Activated T-helper 1 cell treated with anti-CD3 and anti-CD28 coated beads, Interleukin-12 subunit alpha, Interleukin-12 subunit beta, Interleukin-2, Interleukin-4 antibody, amounts not matched to agents 30 ng/mL and 10 ng/mL and 1 ng/mL, durations not matched to agents 14 hours and 24 hours and 36 hours (primary cell): ENCODE measurements at regions not wholly inside any gene's neighbourhood (a gene's known extent, or its start where the extent isn't known, plus 50 kb on each side); places are given as distances from the start of the nearest gene placed in this dataset.

ENCODE experiments used
- DNase-seq: peaks from one replicate; pipeline ENCODE4 v3.0.0; 2021; ENCODE audit warnings: low spot score
- H3K27ac Mint-ChIP-seq: one replicate; pipeline ENCODE4 v1.8.0; 2021; ENCODE audit warnings: mild to moderate bottlenecking, mixed read lengths
- H3K27me3 Mint-ChIP-seq: one replicate; pipeline ENCODE4 v1.8.0; 2022; ENCODE audit warnings: mild to moderate bottlenecking, moderate library complexity, mixed read lengths; ENCODE audit not compliant: insufficient read depth
- H3K36me3 Mint-ChIP-seq: one replicate; pipeline ENCODE4 v1.8.0; 2021; ENCODE audit warnings: low read depth, mixed read lengths
- H3K4me1 Mint-ChIP-seq: one replicate; pipeline ENCODE4 v1.8.0; 2021; ENCODE audit warnings: low read depth, mixed read lengths
- H3K4me3 Mint-ChIP-seq: one replicate; pipeline ENCODE4 v1.8.0; 2021; ENCODE audit warnings: mild to moderate bottlenecking, moderate library complexity, mixed read lengths
- H3K9me3 Mint-ChIP-seq: one replicate; pipeline ENCODE4 v1.8.0; 2021; ENCODE audit warnings: mixed read lengths
- intact Hi-C: fragments of 100-400 bp; cut with micrococcal nuclease; formaldehyde crosslinking; loops from one replicate; pipeline ENCODE4 v1.15.1; 2024

GRCh38 chr7:21996641-21997040 lies 50.9 kb upstream of the CDCA7L start:
- Mint-ChIP-seq H3K4me3 (no peak overlapping the region), H3K27me3 (peaks cover 10% of the 10 kb centered on the region), H3K27ac (no peak overlapping the region), H3K4me1 (peaks cover 7% of the 10 kb centered on the region), H3K36me3 (no peaks in the 10 kb centered on the region), H3K9me3 (no peaks in the 10 kb centered on the region)
- DNase-seq = no peak
- intact Hi-C loops = no loop called here
